ENCODE measurements at regions not wholly inside any gene's neighbourhood (a gene's known extent, or its start where the extent isn't known, plus 50 kb on each side); places are given as distances from the start of the nearest gene placed in this dataset.

DNA sequence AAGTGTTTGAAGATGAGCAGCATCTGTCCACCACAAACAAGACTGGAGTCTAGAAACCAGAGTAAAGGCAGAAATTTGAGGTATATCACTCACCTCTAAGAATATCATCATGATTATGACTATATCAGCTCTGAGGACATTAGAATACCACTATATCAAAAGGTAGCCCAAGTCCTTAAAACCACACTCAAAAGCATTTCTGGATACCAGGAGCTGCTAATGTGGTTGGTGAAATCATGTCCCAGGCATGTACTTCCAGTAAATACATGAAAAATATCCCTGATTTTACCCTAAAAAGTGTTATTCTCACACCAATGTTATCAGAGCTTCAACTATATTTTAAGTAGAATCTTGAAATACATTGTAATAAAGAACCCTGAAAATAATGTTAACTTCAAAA is 136.3 kb upstream of the SMAD1 start:
- DNase-seq = no peak

DNA sequence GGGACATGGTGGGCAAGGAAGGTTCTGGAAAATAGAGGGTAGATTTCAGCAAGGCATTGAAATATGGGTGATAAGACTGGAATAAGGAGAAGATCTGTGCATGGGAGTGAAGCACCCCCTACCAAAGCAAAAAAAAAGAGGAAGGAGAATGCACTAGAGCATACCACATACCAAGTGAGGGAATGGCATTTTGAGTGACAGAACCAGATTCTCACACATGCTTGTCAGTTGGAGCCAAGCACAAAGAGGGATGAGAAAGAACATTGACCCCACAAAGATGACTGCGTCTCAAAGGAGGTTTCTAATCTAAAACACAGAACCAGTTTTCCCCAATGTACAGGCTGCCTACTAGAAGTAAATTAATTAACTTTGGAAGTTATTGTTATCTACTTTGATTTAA is 140.3 kb upstream of the SMAD1 start:
- DNase-seq = no peak

DNA sequence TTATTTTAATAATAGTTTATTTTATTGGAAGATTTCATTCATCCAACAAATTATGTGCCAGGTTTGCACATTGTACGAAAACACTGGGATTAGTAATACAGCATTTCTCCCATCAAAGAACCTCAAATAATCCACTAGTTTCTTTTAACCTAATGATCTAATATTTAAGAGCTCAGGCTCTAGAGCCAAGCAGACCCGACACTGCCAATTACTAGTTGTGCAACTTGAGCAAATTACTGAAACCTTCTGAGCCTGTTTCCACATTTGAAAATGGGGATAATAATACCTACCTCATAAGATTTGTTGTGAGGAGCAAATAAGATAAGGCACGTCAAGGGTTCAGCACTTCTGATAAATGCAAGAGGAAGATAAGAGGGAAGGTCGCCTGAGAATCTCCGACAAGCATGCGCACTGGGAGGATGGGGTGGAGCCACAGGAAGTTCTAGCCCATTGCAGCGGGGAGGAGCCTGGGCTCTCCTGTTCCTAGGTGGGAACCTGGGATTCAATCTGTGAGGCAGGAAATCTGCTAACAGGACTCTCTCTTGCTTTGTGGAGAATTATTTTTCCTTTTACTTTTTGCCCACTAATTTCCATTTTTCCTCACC is 141.5 kb upstream of the SMAD1 start:
- DNase-seq = no peak

DNA sequence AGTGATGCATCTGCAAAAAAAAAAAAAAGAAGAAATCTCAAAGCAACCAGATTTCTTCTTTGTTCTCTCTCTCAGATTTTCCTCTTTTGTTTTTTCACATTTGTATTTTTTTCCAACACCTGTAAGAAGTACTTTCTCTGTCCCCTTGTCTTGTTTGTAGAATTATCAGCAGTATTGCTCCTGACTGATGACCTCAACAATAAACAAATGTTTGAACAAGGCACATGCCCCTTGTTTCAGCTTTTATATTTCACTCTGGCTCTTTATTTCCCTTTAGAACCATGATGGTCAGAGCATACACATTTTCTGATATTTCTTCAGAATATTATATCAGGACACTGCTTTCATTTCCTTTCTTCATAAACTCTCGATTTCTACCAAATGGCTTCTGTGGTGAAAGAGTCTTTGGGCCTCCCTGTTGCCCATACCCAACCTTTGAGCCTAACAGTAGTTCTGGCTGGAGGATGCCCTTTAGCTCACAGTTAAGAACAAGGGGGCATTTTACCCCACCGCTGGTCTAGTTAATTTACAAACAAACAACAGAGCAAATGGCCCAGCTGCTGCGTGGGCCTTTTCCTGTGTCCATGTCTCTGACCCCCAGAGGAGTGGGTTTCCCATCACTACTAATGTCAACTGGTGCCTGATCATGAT is 142.5 kb upstream of the SMAD1 start:
- DNase-seq = no peak

DNA sequence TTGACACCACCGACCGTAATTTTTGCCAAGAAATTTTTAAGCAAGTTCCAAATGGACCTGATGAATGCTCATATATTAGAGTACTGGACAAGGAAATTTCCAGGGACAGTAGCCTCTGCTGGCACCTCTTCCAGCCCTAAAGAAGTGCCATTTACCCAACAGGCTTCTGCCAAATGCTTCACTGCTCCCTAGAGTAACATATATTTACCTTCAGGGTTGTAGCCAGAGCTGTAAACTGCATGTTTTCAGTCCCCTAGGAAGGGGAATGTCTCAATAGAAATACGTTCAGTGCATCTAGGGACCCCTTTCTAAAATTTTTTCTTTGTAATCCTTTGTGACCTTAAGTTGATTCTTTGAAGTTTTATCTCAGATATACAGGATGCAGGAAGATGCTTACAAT is 143.1 kb upstream of the SMAD1 start:
- DNase-seq = no peak

DNA sequence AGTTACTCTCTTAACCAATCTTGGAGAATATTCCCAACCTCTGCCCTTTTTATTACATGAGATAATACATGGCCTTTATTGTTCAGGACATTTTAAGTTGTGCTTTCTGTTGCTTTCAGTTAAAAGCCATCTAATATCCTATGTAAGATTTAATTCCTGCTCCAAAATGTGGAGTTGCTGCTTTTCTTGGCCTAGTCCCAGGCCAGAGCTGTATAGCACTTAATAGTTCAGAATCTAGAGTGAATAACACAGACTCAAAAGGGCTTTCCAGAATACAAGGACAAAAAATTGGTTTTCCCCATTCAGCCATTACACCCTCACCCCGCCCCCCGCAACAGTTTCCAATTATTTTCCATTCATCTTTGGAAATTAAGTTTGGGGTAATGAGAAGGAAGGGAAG is 144.3 kb upstream of the SMAD1 start:
- DNase-seq = no peak

DNA sequence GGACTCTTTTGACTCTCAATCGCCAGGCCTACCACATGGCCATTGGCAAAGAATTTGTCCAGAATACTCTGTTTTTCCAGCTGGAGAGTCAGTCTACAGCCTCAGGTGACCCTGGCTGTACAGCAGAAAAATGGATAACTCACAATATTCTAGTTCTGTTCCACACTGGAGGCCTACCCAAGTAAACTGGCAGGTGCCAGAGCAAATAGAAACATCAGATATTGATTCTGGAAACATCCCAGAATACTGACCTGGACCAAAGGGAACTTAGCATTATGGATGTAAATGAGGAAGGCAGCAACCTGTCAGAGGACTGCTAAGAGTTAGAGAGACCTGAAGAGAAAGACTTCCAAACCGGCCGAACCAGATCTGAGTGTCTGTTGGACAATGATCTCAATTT is 147.9 kb upstream of the SMAD1 start:
- no peak for DNase-seq

DNA sequence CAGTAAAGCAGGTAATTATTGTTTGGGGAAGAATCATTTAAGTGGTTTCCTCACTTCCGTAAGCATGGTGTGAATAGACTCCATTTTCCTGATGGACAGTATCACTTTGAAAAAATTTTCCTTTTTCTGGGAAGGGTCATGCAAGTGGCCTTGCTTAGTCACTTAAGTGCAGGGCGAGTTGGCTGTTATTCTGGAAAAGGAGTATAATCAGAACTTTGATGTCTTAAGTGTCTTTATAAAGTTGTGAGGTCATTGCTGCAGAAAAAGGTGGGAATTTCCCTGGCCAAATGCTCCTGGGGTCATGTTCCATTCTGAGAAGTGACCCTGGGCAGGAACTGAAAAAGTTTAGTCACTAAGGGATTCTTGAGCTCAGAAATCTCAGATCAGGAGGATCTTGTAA is 146.1 kb upstream of the OTUD4 start:
- no peak for DNase-seq

DNA sequence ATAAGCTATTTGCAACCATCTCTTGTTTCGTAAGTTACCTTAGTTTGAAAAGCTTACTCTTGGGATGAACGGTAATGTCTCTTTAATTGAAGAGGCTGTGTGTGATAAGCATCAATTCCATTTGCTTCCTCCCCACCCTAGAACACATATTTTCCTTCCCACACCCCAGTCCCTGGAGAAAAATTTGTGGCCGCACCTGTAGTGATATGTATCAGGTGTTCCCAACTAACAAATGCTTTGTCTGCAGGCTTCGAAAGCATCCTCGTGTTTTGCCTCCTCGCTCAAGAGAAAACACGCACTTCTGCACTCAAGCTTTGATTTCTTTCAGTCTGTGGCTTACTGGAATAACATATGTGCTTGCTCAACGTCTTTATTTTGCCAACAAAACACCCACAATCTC is 143.8 kb upstream of the OTUD4 start:
- DNase-seq = no peak

DNA sequence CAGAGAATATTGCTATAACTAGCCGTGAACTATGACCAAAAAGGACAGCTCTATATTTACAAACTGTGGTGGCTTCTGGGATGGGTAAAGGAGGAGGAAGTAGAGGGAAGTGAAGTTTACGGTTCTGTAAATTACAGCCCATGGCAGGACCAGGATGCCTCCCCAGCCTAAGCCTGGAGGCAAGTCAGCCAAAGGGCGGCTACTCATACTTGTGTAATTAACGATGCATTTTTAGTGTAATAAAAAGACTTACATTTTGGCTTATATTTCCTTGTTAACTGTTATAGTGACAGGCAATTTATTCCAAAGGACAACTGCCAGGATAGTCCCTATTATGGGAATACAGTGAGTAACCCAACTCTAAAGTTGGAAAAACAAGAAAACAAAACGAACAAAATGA is 139.9 kb upstream of the OTUD4 start:
- no peak for DNase-seq

DNA sequence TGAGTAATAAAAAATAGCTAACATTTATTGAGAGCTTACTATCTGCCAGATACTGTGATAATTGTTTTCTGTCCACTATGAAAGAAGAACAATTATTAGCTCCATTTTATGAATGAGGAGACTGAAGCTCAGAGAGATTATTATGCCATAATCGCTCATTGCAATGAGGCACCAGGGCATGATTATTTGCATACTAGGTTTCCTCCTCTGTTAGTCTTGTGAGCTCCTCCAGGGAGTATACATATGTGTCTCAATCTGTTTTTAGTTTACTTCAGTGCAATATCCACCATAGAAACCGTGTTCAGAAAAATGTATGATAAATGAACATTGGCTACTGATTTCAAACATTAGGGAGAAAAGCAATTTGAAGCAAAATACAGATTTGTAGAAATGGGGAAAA is 139.4 kb upstream of the OTUD4 start:
- DNase-seq = no peak

DNA sequence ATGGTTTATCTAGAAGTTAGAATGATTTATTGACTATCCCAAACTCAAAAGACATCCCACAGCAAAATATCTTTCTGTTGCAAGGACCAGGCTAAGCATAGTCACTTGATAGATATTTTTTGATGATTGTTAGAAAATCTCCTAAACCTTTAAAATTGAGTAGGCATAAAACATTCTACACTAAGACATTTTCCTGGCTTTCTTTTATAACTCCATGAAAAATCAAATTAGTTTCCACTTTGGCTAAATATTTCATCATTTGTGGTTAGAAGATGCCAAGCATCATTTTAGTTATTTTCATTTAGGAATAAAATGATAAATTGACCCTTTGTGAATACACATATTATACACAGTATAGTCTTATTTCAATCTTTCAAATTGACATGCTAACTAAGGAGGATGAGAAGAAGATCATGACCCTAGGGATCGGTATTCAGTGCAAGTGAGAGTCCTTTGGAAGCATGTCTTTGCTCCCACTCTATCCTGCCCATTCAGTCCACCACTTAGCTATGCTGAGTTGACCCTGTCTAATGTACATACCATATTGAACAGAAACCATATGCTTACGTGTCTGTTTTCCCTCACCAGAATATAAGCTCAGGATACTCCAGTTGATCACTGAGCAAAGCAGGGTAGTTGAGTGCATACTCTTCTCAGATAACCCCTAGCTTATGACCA is 136.6 kb upstream of the OTUD4 start:
- no peak for DNase-seq

DNA sequence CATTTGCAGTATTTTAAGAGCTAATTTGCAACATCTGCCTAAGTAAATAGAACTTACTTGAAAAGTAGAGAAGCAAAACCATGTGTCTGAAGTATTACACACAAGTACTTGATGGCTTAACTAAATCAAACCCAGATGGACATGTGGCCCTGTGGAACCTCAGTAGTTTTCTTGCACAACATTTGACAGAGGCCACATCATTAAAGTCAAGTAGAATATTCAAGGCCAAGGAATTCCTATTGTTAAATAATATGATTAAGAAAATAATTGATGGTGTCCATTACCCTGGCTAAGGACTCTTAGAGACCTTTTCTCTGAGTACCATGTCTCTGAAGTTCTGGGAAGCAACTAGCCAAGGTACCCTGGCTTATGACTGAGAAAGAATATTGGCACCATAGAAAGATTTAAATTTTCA is 135.4 kb upstream of the OTUD4 start:
- DNase-seq = no peak

DNA sequence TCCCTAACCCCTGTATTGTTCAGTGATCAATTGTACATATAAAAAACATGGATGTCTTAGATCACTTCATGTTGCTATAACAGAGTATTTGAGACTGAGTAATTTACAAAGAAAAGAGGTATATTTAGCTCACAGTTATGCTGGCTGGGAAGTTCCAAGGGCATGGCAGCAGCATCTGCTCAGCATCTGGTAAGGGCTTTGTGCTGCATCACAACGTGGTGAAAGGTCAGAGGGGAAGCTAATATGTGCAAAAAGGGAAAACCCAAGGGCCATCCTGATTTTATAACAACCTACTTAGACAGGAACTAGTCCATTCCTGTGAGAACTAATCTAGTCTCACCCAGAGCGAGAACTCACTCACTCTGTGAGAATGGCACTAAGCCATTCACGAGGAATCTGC is 128.2 kb upstream of the OTUD4 start:
- no peak for DNase-seq

DNA sequence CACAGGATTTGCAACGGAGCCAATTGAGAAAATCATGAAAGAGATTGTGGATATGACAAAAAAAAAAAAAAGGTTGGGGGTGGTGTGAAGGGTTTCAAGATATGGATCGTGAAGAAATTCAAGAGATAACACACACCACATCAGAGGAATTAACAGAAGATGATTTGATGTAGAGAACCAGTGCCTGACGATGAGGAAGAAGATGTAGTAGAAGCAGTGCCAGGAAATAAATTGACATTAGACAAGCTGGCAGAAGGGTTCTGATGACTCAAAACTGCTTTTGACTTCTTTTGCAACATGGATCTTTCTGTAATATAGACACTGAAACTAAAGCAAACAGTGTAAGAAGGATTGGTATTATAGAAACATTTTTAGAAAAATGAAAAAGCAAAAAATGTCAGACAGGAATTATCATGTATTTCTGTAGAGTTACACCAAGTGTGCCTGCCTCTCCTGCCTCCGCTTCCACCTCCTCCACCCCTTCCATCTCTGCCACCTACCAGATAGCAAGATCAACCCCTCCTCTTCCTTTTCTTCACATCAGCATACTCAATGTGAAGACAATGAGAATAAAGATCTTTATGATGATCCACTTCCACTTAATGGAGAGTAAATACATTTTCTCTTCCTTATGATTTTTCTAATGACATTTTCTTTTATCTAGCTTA is 127.5 kb upstream of the OTUD4 start:
- DNase-seq = no peak

DNA sequence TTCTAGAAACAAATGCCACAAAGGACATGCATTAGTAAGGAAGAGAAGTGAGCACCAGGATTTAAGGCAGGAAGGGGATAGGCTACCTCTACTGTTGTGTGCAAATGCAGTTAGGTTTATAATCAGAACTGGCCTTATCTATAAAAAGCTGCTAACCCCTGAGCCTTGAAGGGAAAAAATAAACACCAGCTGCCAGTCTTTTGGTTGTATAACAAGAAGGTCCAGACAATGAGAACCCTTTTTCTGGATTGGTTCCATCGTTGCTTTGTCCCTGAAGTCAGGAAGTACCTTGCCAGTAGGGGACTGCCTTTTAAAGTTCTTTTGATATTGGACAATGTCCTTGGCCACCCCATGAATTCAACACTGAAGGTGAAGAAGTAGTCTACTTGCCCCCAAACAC is 126.7 kb upstream of the OTUD4 start:
- DNase-seq = no peak

DNA sequence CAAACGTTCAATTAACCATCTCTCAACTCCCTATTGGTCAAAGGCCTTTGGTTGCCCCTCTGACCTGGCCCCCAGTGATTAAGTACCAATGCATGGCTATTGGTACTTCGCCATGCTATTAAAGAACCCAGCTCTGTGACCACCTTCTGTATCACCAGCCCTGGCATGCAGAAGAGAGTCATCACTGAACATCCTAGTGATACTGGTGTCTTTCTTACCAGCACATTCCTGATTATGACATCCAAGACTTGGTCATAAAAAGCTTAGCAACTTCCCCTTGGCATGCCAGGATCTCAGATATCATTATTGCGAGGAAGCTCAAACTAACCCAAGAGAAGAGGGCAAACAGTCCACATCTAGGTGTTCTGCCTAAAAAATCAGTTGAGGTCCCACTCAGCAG is 122.3 kb upstream of the OTUD4 start:
- no peak for DNase-seq

DNA sequence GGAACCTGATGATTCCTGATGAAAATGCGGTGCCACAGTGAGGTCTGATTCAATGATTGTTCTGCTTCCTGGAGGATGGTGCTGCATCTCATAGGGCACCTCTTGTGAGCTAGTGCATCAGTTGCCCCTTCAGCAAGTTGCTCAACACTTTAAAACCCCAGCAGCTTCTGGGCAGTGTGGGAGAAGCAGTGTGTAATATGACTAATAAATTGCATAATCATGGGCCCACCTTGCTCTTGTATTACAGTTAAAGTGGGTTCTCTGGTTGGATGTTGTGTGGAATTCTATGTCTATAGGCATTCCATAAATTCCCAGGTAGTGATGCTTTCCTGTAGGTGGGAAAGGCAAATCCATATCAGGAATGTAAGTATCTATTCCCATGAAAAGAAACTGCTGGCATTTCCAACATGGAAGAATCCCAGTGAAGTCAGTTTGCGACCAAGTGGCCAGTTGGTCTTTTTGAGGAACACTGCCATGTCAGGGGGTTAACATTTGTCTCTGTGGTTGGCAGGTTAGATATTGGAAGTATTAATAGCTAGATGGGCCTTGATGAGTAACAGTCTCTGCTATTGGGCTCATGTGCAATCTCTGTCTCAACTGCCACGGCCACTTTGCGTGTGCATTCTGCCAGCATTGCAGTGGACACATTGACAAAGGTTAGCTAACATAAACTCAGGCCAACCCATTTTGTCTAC is 121.1 kb upstream of the OTUD4 start:
- DNase-seq = no peak

DNA sequence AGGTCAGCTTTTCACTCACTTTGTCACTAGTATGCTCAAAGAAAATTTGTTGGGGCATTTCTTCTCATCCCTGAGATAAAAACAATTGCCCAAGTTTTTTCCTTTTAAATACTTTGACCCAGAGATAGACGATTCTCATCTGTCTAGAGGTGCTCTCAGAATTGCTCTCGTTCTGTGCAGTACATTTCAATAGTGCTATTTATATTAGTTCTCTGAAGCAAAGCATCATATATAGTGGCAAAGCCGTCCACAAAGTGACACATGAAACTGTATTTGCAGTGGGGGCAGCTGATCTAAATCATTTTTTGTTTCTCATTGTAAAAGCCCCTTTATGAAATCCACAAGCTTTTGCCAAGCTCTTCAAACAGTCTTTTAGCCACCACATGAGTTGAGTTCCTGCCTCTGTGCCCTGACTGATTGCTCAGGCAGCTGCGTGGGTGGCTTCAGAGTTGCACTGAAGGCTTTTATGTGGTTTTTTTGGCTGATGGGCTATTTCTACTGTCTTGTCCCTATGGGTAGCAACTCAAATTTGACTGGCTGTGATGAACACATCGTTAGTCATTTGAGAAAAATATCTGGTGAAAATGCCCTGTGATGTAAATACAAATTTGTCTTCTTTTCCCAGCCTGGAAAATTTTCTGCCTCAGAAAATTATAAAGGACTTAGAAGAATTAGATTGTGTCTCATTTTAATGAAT is 119.1 kb upstream of the OTUD4 start:
- peak; percentile 81 for DNase-seq

DNA sequence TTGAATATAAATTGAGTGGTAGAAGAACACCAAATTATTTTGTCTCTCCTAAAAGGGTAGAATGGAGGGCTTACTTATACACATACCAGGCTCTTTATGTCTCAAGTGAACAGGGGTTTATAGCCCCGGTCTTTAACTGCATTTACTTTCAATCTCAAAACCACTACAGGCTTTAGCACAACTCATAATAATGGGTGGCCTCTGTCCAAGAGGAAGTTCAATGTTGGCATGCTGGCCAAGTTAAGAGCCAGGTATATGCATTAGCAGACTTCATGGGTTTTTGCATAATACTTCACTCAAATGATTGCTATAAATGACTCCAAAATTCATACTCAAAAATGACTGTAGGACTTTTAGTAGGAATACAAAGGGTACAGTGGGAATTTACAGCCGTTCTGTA is 118.5 kb upstream of the OTUD4 start:
- DNase-seq = no peak

DNA sequence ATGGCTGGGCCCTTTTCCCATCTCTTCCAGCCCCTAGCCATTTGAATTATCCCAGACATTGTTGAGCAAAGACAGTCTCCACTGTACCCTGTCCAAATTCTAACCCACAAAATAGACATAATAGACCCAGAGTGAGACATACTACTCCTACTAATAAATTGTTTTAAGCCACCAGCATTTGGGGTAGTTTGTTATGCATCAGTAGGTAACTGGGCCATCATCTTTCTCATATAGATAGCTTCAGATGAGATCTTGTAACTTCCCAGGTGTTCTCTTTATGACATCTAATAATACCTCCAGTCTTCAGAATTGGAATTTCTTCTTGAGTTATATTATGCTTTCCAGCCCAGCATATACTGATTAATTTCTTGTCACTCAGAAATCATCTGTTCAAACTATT is 117.2 kb upstream of the OTUD4 start:
- DNase-seq = no peak

DNA sequence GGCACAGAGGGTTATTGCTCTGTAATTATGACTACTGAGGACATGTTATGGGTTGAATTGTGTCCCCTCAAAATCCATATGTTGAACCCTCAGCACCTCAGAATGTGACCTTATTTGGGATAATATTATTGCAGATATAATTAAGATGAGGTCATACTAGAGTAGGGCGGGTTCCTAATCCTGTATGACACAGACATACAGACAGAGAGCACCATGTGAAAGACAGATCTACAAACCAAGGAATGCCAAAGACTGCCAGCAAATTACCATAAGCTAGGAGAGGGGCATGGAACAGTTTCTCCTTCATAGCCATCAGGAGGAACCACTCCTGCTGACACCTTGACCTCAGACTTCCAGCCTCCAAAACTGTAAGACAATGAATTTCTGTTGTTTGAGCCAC is 115.2 kb upstream of the OTUD4 start:
- DNase-seq = no peak

DNA sequence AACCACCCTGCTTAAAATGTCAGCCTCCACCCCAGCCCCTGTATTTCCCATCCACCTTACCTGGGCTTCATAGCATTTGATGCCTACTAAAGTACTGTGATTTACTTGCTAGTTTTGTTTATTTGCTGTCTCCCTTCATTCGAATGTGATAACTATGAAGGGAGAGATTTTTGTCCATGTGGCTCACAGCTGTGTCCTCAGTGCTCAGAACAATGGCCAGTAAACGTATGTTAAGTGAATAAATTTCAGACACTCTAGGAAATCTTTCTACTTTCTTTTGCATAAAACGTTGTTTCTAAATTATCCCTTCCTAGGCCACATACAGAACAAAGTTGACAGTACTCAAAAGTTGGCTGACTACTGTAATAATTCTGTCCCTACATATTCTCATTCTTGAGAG is 114.7 kb upstream of the OTUD4 start:
- DNase-seq = no peak

Data from activated CD8-positive, alpha-beta memory T cell treated with anti-CD3 and anti-CD28 coated beads, Interleukin-2, amount 50 U/mL, for 48 hours (primary cell).